ENCODE measurements at regions not wholly inside any gene's neighbourhood (a gene's known extent, or its start where the extent isn't known, plus 50 kb on each side); places are given as distances from the start of the nearest gene placed in this dataset.

GRCh38 chr3:110731148-110731547 is 340.5 kb upstream of the NECTIN3 start:
- DNase-seq (ENCODE audit: extremely low spot score) = no peak
- ChIA-PET CTCF (interaction anchor here (1.0 to 1.4 kb wide), 2 partner anchors 23 to 34 kb away, joined by 3 read pairs; no protein-coding TSS in a partner anchor), POLR2A (no interaction called here)
- TF ChIP-seq, protein P1, sequence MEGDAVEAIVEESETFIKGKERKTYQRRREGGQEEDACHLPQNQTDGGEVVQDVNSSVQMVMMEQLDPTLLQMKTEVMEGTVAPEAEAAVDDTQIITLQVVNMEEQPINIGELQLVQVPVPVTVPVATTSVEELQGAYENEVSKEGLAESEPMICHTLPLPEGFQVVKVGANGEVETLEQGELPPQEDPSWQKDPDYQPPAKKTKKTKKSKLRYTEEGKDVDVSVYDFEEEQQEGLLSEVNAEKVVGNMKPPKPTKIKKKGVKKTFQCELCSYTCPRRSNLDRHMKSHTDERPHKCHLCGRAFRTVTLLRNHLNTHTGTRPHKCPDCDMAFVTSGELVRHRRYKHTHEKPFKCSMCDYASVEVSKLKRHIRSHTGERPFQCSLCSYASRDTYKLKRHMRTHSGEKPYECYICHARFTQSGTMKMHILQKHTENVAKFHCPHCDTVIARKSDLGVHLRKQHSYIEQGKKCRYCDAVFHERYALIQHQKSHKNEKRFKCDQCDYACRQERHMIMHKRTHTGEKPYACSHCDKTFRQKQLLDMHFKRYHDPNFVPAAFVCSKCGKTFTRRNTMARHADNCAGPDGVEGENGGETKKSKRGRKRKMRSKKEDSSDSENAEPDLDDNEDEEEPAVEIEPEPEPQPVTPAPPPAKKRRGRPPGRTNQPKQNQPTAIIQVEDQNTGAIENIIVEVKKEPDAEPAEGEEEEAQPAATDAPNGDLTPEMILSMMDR (IDR thresholded peaks at IDR 0.05; ENCODE audit: control extremely low read depth, extremely low read depth, low read depth, missing control alignments) = no peak

DNA sequence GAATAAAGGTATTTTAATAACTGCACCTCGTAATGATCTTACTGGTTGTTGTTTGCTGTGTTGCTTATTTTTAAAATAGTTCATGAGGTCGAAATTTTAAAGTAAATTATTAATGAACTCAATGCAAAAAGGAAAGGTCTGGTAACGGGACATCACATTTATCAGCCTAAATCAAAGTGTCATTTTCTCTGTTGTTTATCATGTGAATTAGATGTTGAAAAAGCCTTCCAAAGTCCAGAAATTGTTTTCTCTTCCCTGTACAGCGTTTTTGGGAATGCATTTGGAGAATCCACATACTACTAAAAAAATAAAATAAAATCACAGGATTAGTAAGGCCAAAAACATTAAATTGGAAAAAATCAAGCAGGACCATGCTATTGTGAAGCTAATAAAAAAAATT is 339.2 kb upstream of the NECTIN3 start:
- DNase-seq (ENCODE audit: extremely low spot score) = no peak
- TF ChIP-seq, protein P1 (IDR thresholded peaks at IDR 0.05; ENCODE audit: control extremely low read depth, extremely low read depth, low read depth, missing control alignments) = no peak
- CTCF ChIA-PET = interaction anchor here (1.0 to 1.4 kb wide), 2 partner anchors 22 to 32 kb away, joined by 3 read pairs; no protein-coding TSS in a partner anchor
- POLR2A ChIA-PET = no interaction called here

DNA sequence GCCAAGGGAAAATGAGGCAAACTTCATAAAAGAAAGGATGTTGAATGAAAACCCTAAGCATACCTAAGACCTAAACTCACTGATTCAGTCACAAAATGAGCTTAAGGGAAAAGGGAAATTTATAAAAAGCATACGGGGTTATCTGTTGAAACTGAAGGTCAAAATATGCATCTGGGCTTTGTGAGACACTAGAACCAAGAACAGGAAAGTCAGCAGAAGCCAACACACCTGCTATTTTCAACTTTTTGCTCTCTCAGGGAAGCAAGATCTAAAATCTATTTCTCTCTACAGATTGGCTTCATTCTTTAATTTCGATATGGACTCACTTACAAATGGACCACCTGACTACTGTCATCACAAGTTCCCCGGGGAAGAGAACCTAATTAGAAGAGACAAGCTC is 338.6 kb upstream of the NECTIN3 start:
- CTCF ChIA-PET = no interaction called here
- POLR2A ChIA-PET = no interaction called here
- TF ChIP-seq, protein P1 (IDR thresholded peaks at IDR 0.05; ENCODE audit: control extremely low read depth, extremely low read depth, low read depth, missing control alignments) = no peak
- no peak for DNase-seq (ENCODE audit: extremely low spot score)

GRCh38 chr3:110734524-110734923 is 337.1 kb upstream of the NECTIN3 start:
- POLR2A ChIA-PET = no interaction called here
- CTCF ChIA-PET = interaction anchor here (1.0 to 1.3 kb wide), 2 partner anchors 12 to 13 kb away, joined by 3 read pairs; no protein-coding TSS in a partner anchor
- TF ChIP-seq, protein P1 (IDR thresholded peaks at IDR 0.05; ENCODE audit: control extremely low read depth, extremely low read depth, low read depth, missing control alignments) = no peak
- DNase-seq (ENCODE audit: extremely low spot score) = no peak

- DNase-seq (ENCODE audit: extremely low spot score) = no peak
- POLR2A ChIA-PET = no interaction called here
- CTCF ChIA-PET = interaction anchor here (1.0 to 1.3 kb wide), 2 partner anchors 16 to 29 kb away, joined by 3 read pairs; no protein-coding TSS in a partner anchor
- TF ChIP-seq, protein P1 (IDR thresholded peaks at IDR 0.05; ENCODE audit: control extremely low read depth, extremely low read depth, low read depth, missing control alignments) = no peak
Measured at GRCh38 chr3:110736332-110736731, 335.3 kb upstream of the NECTIN3 start.

DNA sequence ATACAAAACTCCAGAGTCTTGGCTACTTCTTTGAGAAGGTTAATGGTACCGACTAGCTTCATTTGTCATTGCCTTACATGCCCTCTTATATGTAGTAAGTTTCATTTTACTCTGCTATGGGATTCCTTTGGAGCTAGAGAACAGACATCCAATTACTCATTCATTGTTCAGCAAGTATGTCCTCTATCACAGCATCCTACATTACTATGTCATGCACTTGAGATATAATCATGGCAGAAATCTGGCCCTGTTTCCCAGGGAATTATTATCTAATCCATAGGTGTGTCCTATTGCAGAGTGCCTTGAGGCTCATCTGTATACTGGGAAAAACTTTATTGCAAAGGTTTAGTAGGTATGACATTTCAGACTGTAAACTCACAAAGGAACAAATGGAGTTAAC is 333.1 kb upstream of the NECTIN3 start:
- TF ChIP-seq, protein P1 (IDR thresholded peaks at IDR 0.05; ENCODE audit: control extremely low read depth, extremely low read depth, low read depth, missing control alignments) = no peak
- POLR2A ChIA-PET = no interaction called here
- DNase-seq (ENCODE audit: extremely low spot score) = no peak
- CTCF ChIA-PET = interaction anchor here (1.8 kb wide), 1 partner anchor 10 kb away, joined by 5 read pairs; no protein-coding TSS in a partner anchor

All from GM10248 (cell line).